ENCODE measurements at regions not wholly inside any gene's neighbourhood (a gene's known extent, or its start where the extent isn't known, plus 50 kb on each side); places are given as distances from the start of the nearest gene placed in this dataset.

- no peaks in the 10 kb centered on the region for H3K4me1 ChIP-seq
- H3K9me3 ChIP-seq = no peaks in the 10 kb centered on the region
- no peak for DNase-seq
- no peaks in the 10 kb centered on the region for H3K27me3 ChIP-seq (ENCODE audit: insufficient read depth in 3 of 3, low read length in 2 of 3)
- TF ChIP-seq CTCF (IDR thresholded peaks at IDR 0.05) = no peak
- 87 to 89% (median 89%) methylated on average over 6 of the region's 6 CpGs for whole genome bisulfite sequencing, 3 donors
- H3K4me3 ChIP-seq = no peak overlapping the region
- intact Hi-C loops (cut with DNase I) = no loop called here
- H3K27ac ChIP-seq = no peak overlapping the region
- ATAC-seq = no peak
- no peaks in the 10 kb centered on the region for H3K36me3 ChIP-seq (ENCODE audit: insufficient read depth in 1 of 2, low read depth in 1 of 2)
Observed at GRCh38 chr1:90193116-90193515, 198.2 kb downstream of the ZNF326 start.

GRCh38 chr1:90192408-90192807, 197.5 kb downstream of the ZNF326 start:
- Histone ChIP-seq H3K36me3 (ENCODE audit: insufficient read depth in 1 of 2, low read depth in 1 of 2) (no peaks in the 10 kb centered on the region), H3K9me3 (no peaks in the 10 kb centered on the region), H3K4me1 (no peaks in the 10 kb centered on the region), H3K4me3 (no peak overlapping the region), H3K27ac (no peak overlapping the region), H3K27me3 (ENCODE audit: insufficient read depth in 3 of 3, low read length in 2 of 3) (no peaks in the 10 kb centered on the region)
- 85 to 87% (median 85%) methylated on average over 2 of the region's 2 CpGs for WGBS, 3 donors
- TF ChIP-seq CTCF (IDR thresholded peaks at IDR 0.05) = no peak
- ATAC-seq (no peak), DNase-seq (no peak)
- intact Hi-C loops (cut with DNase I) = no loop called here

- Histone ChIP-seq H3K4me1 (no peaks in the 10 kb centered on the region), H3K4me3 (no peak overlapping the region), H3K27me3 (ENCODE audit: insufficient read depth in 3 of 3, low read length in 2 of 3) (no peaks in the 10 kb centered on the region), H3K36me3 (ENCODE audit: insufficient read depth in 1 of 2, low read depth in 1 of 2) (no peaks in the 10 kb centered on the region), H3K27ac (no peak overlapping the region), H3K9me3 (no peaks in the 10 kb centered on the region)
- ATAC-seq = no peak
- intact Hi-C loops (cut with DNase I) = no loop called here
- DNase-seq = no peak
- no peak for TF ChIP-seq CTCF (IDR thresholded peaks at IDR 0.05)
Observed at GRCh38 chr1:90190523-90190922, 195.6 kb downstream of the ZNF326 start.

- DNase-seq (no peak), ATAC-seq (no peak)
- Histone ChIP-seq H3K4me1 (no peaks in the 10 kb centered on the region), H3K9me3 (no peaks in the 10 kb centered on the region), H3K36me3 (ENCODE audit: insufficient read depth in 1 of 2, low read depth in 1 of 2) (no peaks in the 10 kb centered on the region), H3K4me3 (no peak overlapping the region), H3K27ac (no peak overlapping the region), H3K27me3 (ENCODE audit: insufficient read depth in 3 of 3, low read length in 2 of 3) (no peaks in the 10 kb centered on the region)
- 54 to 66% (median 65%) methylated on average over 4 of the region's 4 CpGs for WGBS, 3 donors
- TF ChIP-seq CTCF (IDR thresholded peaks at IDR 0.05) = no peak
- intact Hi-C loops (cut with DNase I) = no loop called here
Observed at GRCh38 chr1:90189889-90190288, 195.0 kb downstream of the ZNF326 start.

- Histone ChIP-seq H3K9me3 (no peaks in the 10 kb centered on the region), H3K36me3 (ENCODE audit: insufficient read depth in 1 of 2, low read depth in 1 of 2) (no peaks in the 10 kb centered on the region), H3K27me3 (ENCODE audit: insufficient read depth in 3 of 3, low read length in 2 of 3) (no peaks in the 10 kb centered on the region), H3K27ac (no peak overlapping the region), H3K4me1 (no peaks in the 10 kb centered on the region), H3K4me3 (no peak overlapping the region)
- DNase-seq (no peak), ATAC-seq (no peak)
- intact Hi-C loops (cut with DNase I) = no loop called here
- TF ChIP-seq CTCF (IDR thresholded peaks at IDR 0.05) = no peak
- WGBS, 3 donors = 14 to 25% (median 16%) methylated on average over 2 of the region's 2 CpGs
Observed at GRCh38 chr1:90187323-90187585, 192.3 kb downstream of the ZNF326 start.
